Pancreas (tissue), 10 donors: ENCODE measurements at regions not wholly inside any gene's neighbourhood (a gene's known extent, or its start where the extent isn't known, plus 50 kb on each side); places are given as distances from the start of the nearest gene placed in this dataset.
A peak's percentile ranks its signal among the peaks of the same experiment; 100 is the strongest.

Experiments used
- ATAC-seq, 4 donors: fragments of 200-7000 bp; cut with Tn5 transposase; one replicate each; pipeline versions ENCODE4 v1.8.0 to v1.9.1; 2020; ENCODE audit warnings: mild to moderate bottlenecking in 4 of 4, moderate library complexity in 4 of 4
- DNase-seq, 6 donors: peaks; one replicate each; pipeline ENCODE4 v3.0.0-alpha.2; 2020
- FAIRE-seq: peaks from 2 replicates; lab custom pipeline; 2012; peaks lifted over from hg19 to GRCh38; lab: Jason Lieb, UNC
- H3K27ac ChIP-seq, 4 donors: fragments of 200-600 bp; sonication (generic); 1 replicate in 3 of 4; 2 replicates in 1 of 4; pipeline versions ENCODE4 v1.5.0 to v1.8.0; 2020
- H3K27me3 ChIP-seq, 4 donors: fragments of 200-600 bp; one replicate each; pipeline ENCODE4 v1.8.0; 2021
- H3K36me3 ChIP-seq, 3 donors: fragments of 200-600 bp; sonication (generic) in 1 of 3; one replicate each; pipeline versions ENCODE4 v1.5.0 to v1.8.0; 2020 to 2021
- H3K4me1 ChIP-seq, 3 donors: fragments of 200-600 bp; one replicate each; pipeline ENCODE4 v1.8.0; 2021
- H3K4me3 ChIP-seq, 4 donors: fragments of 200-600 bp; sonication (generic) in 2 of 4; one replicate each; pipeline versions ENCODE4 v1.5.0 to v1.8.0; 2020 to 2021
- H3K9me3 ChIP-seq, 4 donors: fragments of 200-600 bp; one replicate each; pipeline ENCODE4 v1.8.0; 2021
- WGBS, 2 donors: extraction: QIAGEN DNeasy Blood & Tissue Kit; methylation state at CpG; one replicate each; pipeline ENCODE4 v1.1.7; 2013; 5-methylcytosine and 5-hydroxymethylcytosine counted together
- intact Hi-C, 3 donors: fragments of 100-400 bp; cut with DNase I; formaldehyde crosslinking; loops; one replicate each; pipeline versions ENCODE4 v1.11.1 to v1.14.2; 2022
- TF ChIP-seq, protein P1 (sequence below), 4 donors: fragments of 200-600 bp; sonication (generic) in 3 of 4; IDR thresholded peaks; one replicate each; pipeline versions ENCODE4 v1.5.0 to v1.8.0; 2021; ENCODE audit warnings: antibody characterized with exemption in 4 of 4
- donor health status: healthy with polysubstance abuse.
- donor health status: DM: no; HTN: no; CAD: no; lungs with moderate emphysema.
- donor health status: DM: no; HTN: no; CAD: no.
- donor health status: control.
- donor health status: control.
- donor health status: Bipolar disorder and iron deficiency.
- donor health status: DM: yes; HTN: yes; CAD: no.
- donor health status: DM: no; HTN: no; CAD: no.
- donor health status: DM: no; HTN: no; CAD: no.
- donor health status: DM: yes; HTN: yes; CAD: no.

DNA sequence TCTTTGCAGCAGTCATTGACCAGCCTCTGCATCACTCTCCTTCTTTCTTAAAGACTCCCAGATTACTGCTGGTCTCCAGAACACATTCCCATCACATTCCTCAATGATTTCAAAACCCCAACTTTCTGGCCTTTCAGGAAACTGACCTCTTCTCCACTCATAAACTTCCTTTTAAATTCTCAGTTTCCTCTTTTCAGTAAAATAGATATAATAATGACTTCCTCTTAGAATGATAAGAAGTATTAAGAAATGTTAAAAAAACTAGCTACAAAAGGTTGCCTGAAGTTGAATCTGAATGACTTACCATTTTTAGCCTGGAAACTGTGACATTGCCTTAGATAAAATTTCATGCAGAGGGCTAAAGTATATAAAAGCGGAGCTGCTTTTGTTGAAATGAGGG lies 239.3 kb downstream of the OGFRL1 start:
- Histone ChIP-seq H3K27ac (no peak overlapping the region), H3K4me3 (no peak overlapping the region), H3K36me3 (no peaks in the 10 kb centered on the region), H3K9me3 (no peaks in the 10 kb centered on the region), H3K4me1 (peaks cover 0 to 18% (median 8%) of the 10 kb centered on the region in 3 donors), H3K27me3 (no peaks in the 10 kb centered on the region)
- TF ChIP-seq, protein P1, sequence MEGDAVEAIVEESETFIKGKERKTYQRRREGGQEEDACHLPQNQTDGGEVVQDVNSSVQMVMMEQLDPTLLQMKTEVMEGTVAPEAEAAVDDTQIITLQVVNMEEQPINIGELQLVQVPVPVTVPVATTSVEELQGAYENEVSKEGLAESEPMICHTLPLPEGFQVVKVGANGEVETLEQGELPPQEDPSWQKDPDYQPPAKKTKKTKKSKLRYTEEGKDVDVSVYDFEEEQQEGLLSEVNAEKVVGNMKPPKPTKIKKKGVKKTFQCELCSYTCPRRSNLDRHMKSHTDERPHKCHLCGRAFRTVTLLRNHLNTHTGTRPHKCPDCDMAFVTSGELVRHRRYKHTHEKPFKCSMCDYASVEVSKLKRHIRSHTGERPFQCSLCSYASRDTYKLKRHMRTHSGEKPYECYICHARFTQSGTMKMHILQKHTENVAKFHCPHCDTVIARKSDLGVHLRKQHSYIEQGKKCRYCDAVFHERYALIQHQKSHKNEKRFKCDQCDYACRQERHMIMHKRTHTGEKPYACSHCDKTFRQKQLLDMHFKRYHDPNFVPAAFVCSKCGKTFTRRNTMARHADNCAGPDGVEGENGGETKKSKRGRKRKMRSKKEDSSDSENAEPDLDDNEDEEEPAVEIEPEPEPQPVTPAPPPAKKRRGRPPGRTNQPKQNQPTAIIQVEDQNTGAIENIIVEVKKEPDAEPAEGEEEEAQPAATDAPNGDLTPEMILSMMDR (IDR thresholded peaks at IDR 0.05) = no peak
- FAIRE-seq (no peak), DNase-seq (no peak), ATAC-seq (no peak)
- intact Hi-C loops = no loop called here
- 95 to 97% methylated on average over 1 of the region's 1 CpG for WGBS, 2 donors

DNA sequence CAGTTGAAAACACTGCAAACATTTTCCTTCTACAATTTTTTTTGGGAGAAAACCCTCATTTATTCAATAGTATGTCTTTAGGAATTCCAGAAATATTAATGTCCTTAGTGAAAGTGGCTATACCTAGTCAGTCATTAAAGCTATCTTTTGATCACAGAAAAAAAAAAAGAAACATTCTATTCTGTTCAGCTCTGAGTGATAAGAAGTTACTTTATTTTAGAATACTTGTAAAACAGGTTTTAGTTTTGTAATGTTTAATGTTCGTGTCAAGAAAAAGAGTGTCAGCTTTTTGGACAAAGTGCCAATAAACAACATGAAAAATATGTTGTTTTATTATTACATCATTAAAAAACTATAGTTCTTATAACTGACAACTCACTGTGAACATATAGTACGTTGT lies 240.4 kb downstream of the OGFRL1 start:
- ATAC-seq = peak in 2 of 4 donors; percentile 44 to 73
- no peak overlapping the region for H3K4me3 ChIP-seq
- no peak for DNase-seq
- no peaks in the 10 kb centered on the region for H3K36me3 ChIP-seq
- 19 to 26% methylated on average over 2 of the region's 2 CpGs for WGBS, 2 donors
- H3K27me3 ChIP-seq = no peaks in the 10 kb centered on the region
- H3K27ac ChIP-seq = no peak overlapping the region
- intact Hi-C loops = no loop called here
- peaks cover 0 to 18% (median 8%) of the 10 kb centered on the region in 3 donors for H3K4me1 ChIP-seq
- no peaks in the 10 kb centered on the region for H3K9me3 ChIP-seq
- TF ChIP-seq, protein P1 (IDR thresholded peaks at IDR 0.05) = no peak
- FAIRE-seq = no peak

DNA sequence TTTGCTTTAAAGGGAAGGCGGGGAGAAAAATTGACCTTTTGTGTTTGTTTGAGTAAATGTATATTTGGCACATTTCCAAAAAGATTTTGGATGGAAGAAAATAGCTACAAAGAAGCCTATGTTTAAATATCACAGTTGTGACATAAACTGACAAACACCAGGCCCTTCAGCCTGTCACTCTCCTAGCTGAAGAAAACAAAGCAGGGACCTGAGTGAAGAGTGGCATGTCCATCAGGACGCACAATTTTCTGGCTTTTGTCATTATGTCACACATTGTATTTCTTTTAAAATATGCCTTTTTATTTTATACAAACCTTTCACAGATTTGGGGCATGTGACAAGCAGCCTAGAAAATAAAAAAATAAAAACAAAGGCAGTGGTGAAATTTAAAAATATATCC lies 241.2 kb downstream of the OGFRL1 start:
- WGBS, 2 donors = 64 to 74% methylated on average over 2 of the region's 2 CpGs
- intact Hi-C loops = loop anchor here in 1 of 3 donors (10.0 kb wide), 1 partner anchor 555 kb away; no protein-coding TSS in a partner anchor
- FAIRE-seq (no peak), DNase-seq (no peak), ATAC-seq (no peak)
- no peak overlapping the region for H3K27ac ChIP-seq
- H3K9me3 ChIP-seq = no peaks in the 10 kb centered on the region
- peaks cover 0 to 18% (median 8%) of the 10 kb centered on the region in 3 donors for H3K4me1 ChIP-seq
- no peak overlapping the region for H3K4me3 ChIP-seq
- TF ChIP-seq, protein P1 (IDR thresholded peaks at IDR 0.05) = no peak
- no peaks in the 10 kb centered on the region for H3K27me3 ChIP-seq
- no peaks in the 10 kb centered on the region for H3K36me3 ChIP-seq

DNA sequence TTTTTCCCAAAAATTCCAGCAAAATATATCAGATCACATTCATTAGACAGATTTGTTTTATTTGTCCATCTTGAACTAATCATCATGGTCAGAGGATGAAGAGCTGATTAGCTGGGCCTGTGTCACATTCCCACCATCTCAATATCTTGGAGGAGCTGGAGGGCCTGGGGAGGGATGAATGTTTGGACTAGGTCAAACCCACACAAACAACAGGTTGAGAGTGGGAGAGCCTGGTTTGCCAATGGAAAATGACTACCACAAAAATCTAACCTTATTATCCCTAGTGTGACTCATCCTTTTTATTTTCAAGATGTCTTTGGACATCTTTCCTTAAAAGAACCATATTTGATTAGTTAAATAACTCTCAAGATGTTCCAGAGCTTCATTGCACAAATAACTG lies 242.4 kb downstream of the OGFRL1 start:
- TF ChIP-seq, protein P1 (IDR thresholded peaks at IDR 0.05) = no peak
- Histone ChIP-seq H3K27ac (no peak overlapping the region), H3K9me3 (no peaks in the 10 kb centered on the region), H3K36me3 (no peaks in the 10 kb centered on the region), H3K4me3 (no peak overlapping the region), H3K27me3 (no peaks in the 10 kb centered on the region), H3K4me1 (peaks cover 0 to 18% (median 8%) of the 10 kb centered on the region in 3 donors)
- ATAC-seq (no peak), FAIRE-seq (no peak), DNase-seq (no peak)
- intact Hi-C loops = loop anchor here in 1 of 3 donors (10.0 kb wide), 1 partner anchor 554 kb away; no protein-coding TSS in a partner anchor

DNA sequence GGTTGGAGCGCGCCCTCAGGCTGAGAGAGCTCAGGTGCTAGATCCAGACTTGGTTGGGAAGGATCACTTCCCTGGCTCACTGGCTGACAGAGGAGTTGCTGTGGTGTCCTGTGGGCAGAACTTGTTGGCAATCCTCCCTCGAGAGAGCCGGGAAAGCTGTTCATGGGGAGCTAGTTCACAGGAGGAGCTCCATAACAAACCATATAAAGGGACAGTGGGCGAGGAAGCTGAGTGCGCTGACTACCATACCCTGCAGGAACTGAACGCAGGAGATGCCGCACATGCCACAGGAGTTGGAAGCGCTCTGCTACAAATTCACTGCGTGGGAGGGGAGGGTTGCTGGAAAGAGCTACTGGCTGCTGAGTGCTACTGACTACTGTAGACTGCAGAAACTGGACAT lies 243.2 kb downstream of the OGFRL1 start:
- H3K27me3 ChIP-seq = no peaks in the 10 kb centered on the region
- H3K4me3 ChIP-seq = no peak overlapping the region
- no peaks in the 10 kb centered on the region for H3K9me3 ChIP-seq
- no peak for FAIRE-seq
- TF ChIP-seq, protein P1 (IDR thresholded peaks at IDR 0.05) = no peak
- no peak for ATAC-seq
- no peak overlapping the region for H3K27ac ChIP-seq
- DNase-seq = no peak
- H3K4me1 ChIP-seq = peaks cover 0 to 18% (median 8%) of the 10 kb centered on the region in 3 donors
- WGBS, 2 donors = 78 to 79% methylated on average over 10 of the region's 10 CpGs
- intact Hi-C loops = loop anchor here in 1 of 3 donors (10.0 kb wide), 1 partner anchor 553 kb away; no protein-coding TSS in a partner anchor
- H3K36me3 ChIP-seq = no peaks in the 10 kb centered on the region
